H1 (cell line): ENCODE measurements at regions not wholly inside any gene's neighbourhood (a gene's known extent, or its start where the extent isn't known, plus 50 kb on each side); places are given as distances from the start of the nearest gene placed in this dataset.
"Not testable (repeated sequence)": the region's sequence is repeated elsewhere in the genome, so short reads cannot be mapped to it uniquely, and the experiment has no call there.

Experiments used
- CTCF ChIA-PET: fragments of 300-600 bp; sonication (Branson Sonifier 250); formaldehyde crosslinking; loops from one replicate; lab custom pipeline; 2021; ENCODE audit not compliant: partially characterized antibody; lab: Charles Lee
- POLR2A ChIA-PET: fragments of 300-600 bp; sonication (Branson Sonifier 250); formaldehyde crosslinking; loops from one replicate; lab custom pipeline; 2021; ENCODE audit warnings: inconsistent platforms; ENCODE audit not compliant: partially characterized antibody; lab: Charles Lee
- DNase-seq, 2 experiments: peaks; one replicate each; pipeline versions ENCODE4 v3.0.0 to v3.0.0-alpha.2; 2010 to 2022; ENCODE audit warnings: low spot score in 2 of 2, low read depth in 1 of 2, mixed read lengths in 1 of 2
- FAIRE-seq: peaks from 2 replicates; lab custom pipeline; 2011; peaks lifted over from hg19 to GRCh38; lab: Jason Lieb, UNC
- H2AFZ ChIP-seq: 2 replicates; pipeline ENCODE4 v1.8.1; 2012; ENCODE audit warnings: low read length, inconsistent platforms
- H2AK5ac ChIP-seq: 2 replicates; pipeline ENCODE4 v1.6.1; 2013; ENCODE audit warnings: low read depth, low read length
- H2BK120ac ChIP-seq: replicated peaks from 2 replicates; pipeline ENCODE3; 2013; ENCODE audit warnings: low read depth, low read length, inconsistent platforms
- H2BK12ac ChIP-seq: 2 replicates; pipeline ENCODE4 v1.6.1; 2013; ENCODE audit warnings: low read depth, low read length
- H2BK15ac ChIP-seq: 2 replicates; pipeline ENCODE4 v1.6.1; 2013; ENCODE audit warnings: low read length
- H2BK20ac ChIP-seq: 2 replicates; pipeline ENCODE4 v1.6.1; 2013; ENCODE audit warnings: low read length
- H2BK5ac ChIP-seq: 2 replicates; pipeline ENCODE4 v1.6.1; 2013; ENCODE audit warnings: low read depth, low read length
- H3K14ac ChIP-seq: 2 replicates; pipeline ENCODE4 v1.6.1; 2013; ENCODE audit warnings: inconsistent platforms; ENCODE audit not compliant: insufficient read length
- H3K18ac ChIP-seq: 2 replicates; pipeline ENCODE4 v1.6.1; 2013; ENCODE audit warnings: low read length; ENCODE audit errors: extremely low read depth
- H3K23ac ChIP-seq: 2 replicates; pipeline ENCODE4 v1.6.1; 2013; ENCODE audit warnings: inconsistent platforms; ENCODE audit not compliant: insufficient read length
- H3K23me2 ChIP-seq: 2 replicates; pipeline ENCODE4 v1.6.1; 2013; ENCODE audit warnings: low read depth, low read length
- H3K27ac ChIP-seq: 2 replicates; pipeline ENCODE4 v1.6.1; 2011; ENCODE audit warnings: low read depth, low read length, inconsistent platforms
- H3K27me3 ChIP-seq, 4 experiments: replicated peaks in 1 of 4; 1 replicate in 1 of 4; 2 replicates in 3 of 4; pipeline versions ENCODE4 v1.6.1 to v1.8.1; 2011 to 2013; ENCODE audit warnings: low read length in 3 of 4, mild to moderate bottlenecking in 3 of 4, inconsistent platforms in 2 of 4, mixed read lengths in 2 of 4, moderate library complexity in 1 of 4; ENCODE audit not compliant: control insufficient read depth in 3 of 4, insufficient read depth in 3 of 4; ENCODE audit errors: extremely low read depth in 1 of 4
- H3K36me3 ChIP-seq, 4 experiments: 2 replicates each; pipeline versions ENCODE4 v1.6.1 to v1.8.1; 2011 to 2013; ENCODE audit warnings: mild to moderate bottlenecking in 4 of 4, low read length in 3 of 4, moderate library complexity in 2 of 4, control low read depth in 1 of 4, inconsistent platforms in 1 of 4; ENCODE audit not compliant: insufficient read depth in 4 of 4, control insufficient read depth in 2 of 4
- H3K4ac ChIP-seq: replicated peaks from 2 replicates; pipeline ENCODE3; 2013; ENCODE audit warnings: low read length, low read depth, mixed read lengths, inconsistent platforms; ENCODE audit not compliant: insufficient read length
- H3K4me1 ChIP-seq, 4 experiments: replicated peaks in 1 of 4; 1 replicate in 1 of 4; 2 replicates in 3 of 4; pipeline versions ENCODE4 v1.6.1 to v1.8.1; 2011 to 2013; ENCODE audit warnings: low read length in 3 of 4, inconsistent platforms in 2 of 4, mixed read lengths in 1 of 4; ENCODE audit not compliant: insufficient read depth in 4 of 4, control insufficient read depth in 3 of 4
- H3K4me2 ChIP-seq, 2 experiments: 2 replicates each; pipeline versions ENCODE4 v1.6.1 to v1.8.1; 2011 to 2013; ENCODE audit warnings: low read depth in 2 of 2, low read length in 2 of 2, control low read depth in 1 of 2, inconsistent platforms in 1 of 2, mild to moderate bottlenecking in 1 of 2; ENCODE audit not compliant: insufficient read depth in 1 of 2
- H3K4me3 ChIP-seq, 4 experiments: fragments of 200-600, 300-600 bp in 1 of 4; sonication (generic), shearing (Covaris generic), sonication (Bioruptor Twin) in 1 of 4; 2 replicates each; pipeline versions ENCODE4 v1.5.1 to v1.8.1; 2011 to 2016; ENCODE audit warnings: low read length in 4 of 4, low read depth in 3 of 4, control low read depth in 2 of 4, inconsistent platforms in 2 of 4, mild to moderate bottlenecking in 2 of 4, mixed read lengths in 1 of 4, moderate library complexity in 1 of 4; ENCODE audit not compliant: insufficient read depth in 2 of 4; ENCODE audit errors: extremely low read depth in 1 of 4
- H3K56ac ChIP-seq: replicated peaks from 2 replicates; pipeline ENCODE3; 2013; ENCODE audit warnings: low read depth, mild to moderate bottlenecking, mixed read lengths, low read length, inconsistent platforms; ENCODE audit not compliant: insufficient read length
- H3K79me1 ChIP-seq: 2 replicates; pipeline ENCODE4 v1.6.1; 2013; ENCODE audit warnings: low read depth, low read length, control low read depth
- H3K79me2 ChIP-seq, 2 experiments: 2 replicates each; pipeline versions ENCODE4 v1.6.1 to v1.8.1; 2012 to 2013; ENCODE audit warnings: low read length in 2 of 2, mild to moderate bottlenecking in 2 of 2, inconsistent platforms in 1 of 2; ENCODE audit not compliant: insufficient read depth in 2 of 2, control insufficient read depth in 1 of 2
- H3K9ac ChIP-seq, 4 experiments: replicated peaks in 1 of 4; 1 replicate in 1 of 4; 2 replicates in 3 of 4; pipeline versions ENCODE4 v1.6.1 to v1.8.1; 2011 to 2013; ENCODE audit warnings: low read depth in 3 of 4, low read length in 3 of 4, control low read depth in 2 of 4, mild to moderate bottlenecking in 2 of 4, moderate library complexity in 2 of 4, inconsistent platforms in 1 of 4; ENCODE audit errors: extremely low read depth in 1 of 4
- H3K9me3 ChIP-seq, 2 experiments: 2 replicates each; pipeline versions ENCODE4 v1.6.1 to v1.8.1; 2012 to 2013; ENCODE audit warnings: mild to moderate bottlenecking in 2 of 2, moderate library complexity in 2 of 2, control low read depth in 1 of 2, inconsistent platforms in 1 of 2, low read depth in 1 of 2, low read length in 1 of 2, mixed read lengths in 1 of 2; ENCODE audit not compliant: insufficient read depth in 2 of 2
- H4K20me1 ChIP-seq, 2 experiments: replicated peaks in 1 of 2; 2 replicates each; pipeline versions ENCODE3 to v1.8.1; 2011 to 2013; ENCODE audit warnings: inconsistent platforms in 2 of 2, low read length in 2 of 2, mild to moderate bottlenecking in 1 of 2; ENCODE audit not compliant: insufficient read depth in 2 of 2, control insufficient read depth in 1 of 2
- H4K5ac ChIP-seq: 2 replicates; pipeline ENCODE4 v1.6.1; 2013; ENCODE audit warnings: low read length, low read depth, mixed read lengths, inconsistent platforms; ENCODE audit not compliant: insufficient read length
- H4K8ac ChIP-seq: 2 replicates; pipeline ENCODE4 v1.8.0; 2013; ENCODE audit warnings: mild to moderate bottlenecking, moderate library complexity, low read length, inconsistent platforms; ENCODE audit not compliant: insufficient read depth; ENCODE audit errors: extremely low read depth
- H4K91ac ChIP-seq: replicated peaks from 2 replicates; pipeline ENCODE3; 2013; ENCODE audit warnings: low read length, mixed read lengths, inconsistent platforms; ENCODE audit not compliant: insufficient read length
- WGBS, 2 experiments: shearing (Covaris generic) in 1 of 2; methylation state at CpG; one replicate each; pipeline versions ENCODE4 v1.1.6 to v1.1.7; 2013 to 2015; ENCODE audit warnings: low lambda C conversion rate in 2 of 2, mixed read lengths in 2 of 2, inconsistent platforms in 1 of 2, low coverage in 1 of 2, missing lambda C conversion rate in 1 of 2; ENCODE audit not compliant: insufficient replicate concordance in 2 of 2, insufficient coverage in 1 of 2, insufficient read length in 1 of 2; ENCODE audit errors: extremely low coverage in 1 of 2, missing lambda C conversion rate in 1 of 2; 5-methylcytosine and 5-hydroxymethylcytosine counted together

- H3K9ac ChIP-seq, H3K4me3 ChIP-seq, H2BK20ac ChIP-seq, POLR2A ChIA-PET, H4K5ac ChIP-seq, H2BK12ac ChIP-seq, H3K79me2 ChIP-seq, H4K8ac ChIP-seq, H2AK5ac ChIP-seq, H3K4me1 ChIP-seq, H3K18ac ChIP-seq, H3K36me3 ChIP-seq, H3K23me2 ChIP-seq, H3K79me1 ChIP-seq, H2BK15ac ChIP-seq, H3K27ac ChIP-seq, H3K4me2 ChIP-seq, H4K20me1 ChIP-seq, H3K27me3 ChIP-seq, CTCF ChIA-PET, H2BK120ac ChIP-seq, DNase-seq, H3K23ac ChIP-seq, H2BK5ac ChIP-seq, H3K56ac ChIP-seq, H3K4ac ChIP-seq, FAIRE-seq, H3K9me3 ChIP-seq, H3K14ac ChIP-seq, H4K91ac ChIP-seq: not testable (repeated sequence)
- 94% methylated on average over 2 of the region's 2 CpGs; no CpG with 5 or more reads in 1 of the 2 experiments for WGBS, 2 experiments
- H2AFZ ChIP-seq = peak overlapping the region; percentile 92
Measured at GRCh38 chr6:94785081-94785480, 792.3 kb upstream of the MANEA start.
